H1 (cell line): ENCODE measurements at regions not wholly inside any gene's neighbourhood (a gene's known extent, or its start where the extent isn't known, plus 50 kb on each side); places are given as distances from the start of the nearest gene placed in this dataset.

Source experiments
- CTCF ChIA-PET: fragments of 300-600 bp; sonication (Branson Sonifier 250); formaldehyde crosslinking; loops from one replicate; lab custom pipeline; 2021; ENCODE audit not compliant: partially characterized antibody; lab: Charles Lee
- POLR2A ChIA-PET: fragments of 300-600 bp; sonication (Branson Sonifier 250); formaldehyde crosslinking; loops from one replicate; lab custom pipeline; 2021; ENCODE audit warnings: inconsistent platforms; ENCODE audit not compliant: partially characterized antibody; lab: Charles Lee
- DNase-seq, 2 experiments: peaks; one replicate each; pipeline versions ENCODE4 v3.0.0 to v3.0.0-alpha.2; 2010 to 2022; ENCODE audit warnings: low spot score in 2 of 2, low read depth in 1 of 2, mixed read lengths in 1 of 2
- FAIRE-seq: peaks from 2 replicates; lab custom pipeline; 2011; peaks lifted over from hg19 to GRCh38; lab: Jason Lieb, UNC
- H2AFZ ChIP-seq: 2 replicates; pipeline ENCODE4 v1.8.1; 2012; ENCODE audit warnings: low read length, inconsistent platforms
- H2AK5ac ChIP-seq: 2 replicates; pipeline ENCODE4 v1.6.1; 2013; ENCODE audit warnings: low read depth, low read length
- H2BK120ac ChIP-seq: replicated peaks from 2 replicates; pipeline ENCODE3; 2013; ENCODE audit warnings: low read depth, low read length, inconsistent platforms
- H2BK12ac ChIP-seq: 2 replicates; pipeline ENCODE4 v1.6.1; 2013; ENCODE audit warnings: low read depth, low read length
- H2BK15ac ChIP-seq: 2 replicates; pipeline ENCODE4 v1.6.1; 2013; ENCODE audit warnings: low read length
- H2BK20ac ChIP-seq: 2 replicates; pipeline ENCODE4 v1.6.1; 2013; ENCODE audit warnings: low read length
- H2BK5ac ChIP-seq: 2 replicates; pipeline ENCODE4 v1.6.1; 2013; ENCODE audit warnings: low read depth, low read length
- H3K14ac ChIP-seq: 2 replicates; pipeline ENCODE4 v1.6.1; 2013; ENCODE audit warnings: inconsistent platforms; ENCODE audit not compliant: insufficient read length
- H3K18ac ChIP-seq: 2 replicates; pipeline ENCODE4 v1.6.1; 2013; ENCODE audit warnings: low read length; ENCODE audit errors: extremely low read depth
- H3K23ac ChIP-seq: 2 replicates; pipeline ENCODE4 v1.6.1; 2013; ENCODE audit warnings: inconsistent platforms; ENCODE audit not compliant: insufficient read length
- H3K23me2 ChIP-seq: 2 replicates; pipeline ENCODE4 v1.6.1; 2013; ENCODE audit warnings: low read depth, low read length
- H3K27ac ChIP-seq: 2 replicates; pipeline ENCODE4 v1.6.1; 2011; ENCODE audit warnings: low read depth, low read length, inconsistent platforms
- H3K27me3 ChIP-seq, 4 experiments: replicated peaks in 1 of 4; 1 replicate in 1 of 4; 2 replicates in 3 of 4; pipeline versions ENCODE4 v1.6.1 to v1.8.1; 2011 to 2013; ENCODE audit warnings: low read length in 3 of 4, mild to moderate bottlenecking in 3 of 4, inconsistent platforms in 2 of 4, mixed read lengths in 2 of 4, moderate library complexity in 1 of 4; ENCODE audit not compliant: control insufficient read depth in 3 of 4, insufficient read depth in 3 of 4; ENCODE audit errors: extremely low read depth in 1 of 4
- H3K36me3 ChIP-seq, 4 experiments: 2 replicates each; pipeline versions ENCODE4 v1.6.1 to v1.8.1; 2011 to 2013; ENCODE audit warnings: mild to moderate bottlenecking in 4 of 4, low read length in 3 of 4, moderate library complexity in 2 of 4, control low read depth in 1 of 4, inconsistent platforms in 1 of 4; ENCODE audit not compliant: insufficient read depth in 4 of 4, control insufficient read depth in 2 of 4
- H3K4ac ChIP-seq: replicated peaks from 2 replicates; pipeline ENCODE3; 2013; ENCODE audit warnings: low read length, low read depth, mixed read lengths, inconsistent platforms; ENCODE audit not compliant: insufficient read length
- H3K4me1 ChIP-seq, 4 experiments: replicated peaks in 1 of 4; 1 replicate in 1 of 4; 2 replicates in 3 of 4; pipeline versions ENCODE4 v1.6.1 to v1.8.1; 2011 to 2013; ENCODE audit warnings: low read length in 3 of 4, inconsistent platforms in 2 of 4, mixed read lengths in 1 of 4; ENCODE audit not compliant: insufficient read depth in 4 of 4, control insufficient read depth in 3 of 4
- H3K4me2 ChIP-seq, 2 experiments: 2 replicates each; pipeline versions ENCODE4 v1.6.1 to v1.8.1; 2011 to 2013; ENCODE audit warnings: low read depth in 2 of 2, low read length in 2 of 2, control low read depth in 1 of 2, inconsistent platforms in 1 of 2, mild to moderate bottlenecking in 1 of 2; ENCODE audit not compliant: insufficient read depth in 1 of 2
- H3K4me3 ChIP-seq, 4 experiments: fragments of 200-600, 300-600 bp in 1 of 4; sonication (generic), shearing (Covaris generic), sonication (Bioruptor Twin) in 1 of 4; 2 replicates each; pipeline versions ENCODE4 v1.5.1 to v1.8.1; 2011 to 2016; ENCODE audit warnings: low read length in 4 of 4, low read depth in 3 of 4, control low read depth in 2 of 4, inconsistent platforms in 2 of 4, mild to moderate bottlenecking in 2 of 4, mixed read lengths in 1 of 4, moderate library complexity in 1 of 4; ENCODE audit not compliant: insufficient read depth in 2 of 4; ENCODE audit errors: extremely low read depth in 1 of 4
- H3K56ac ChIP-seq: replicated peaks from 2 replicates; pipeline ENCODE3; 2013; ENCODE audit warnings: low read depth, mild to moderate bottlenecking, mixed read lengths, low read length, inconsistent platforms; ENCODE audit not compliant: insufficient read length
- H3K79me1 ChIP-seq: 2 replicates; pipeline ENCODE4 v1.6.1; 2013; ENCODE audit warnings: low read depth, low read length, control low read depth
- H3K79me2 ChIP-seq, 2 experiments: 2 replicates each; pipeline versions ENCODE4 v1.6.1 to v1.8.1; 2012 to 2013; ENCODE audit warnings: low read length in 2 of 2, mild to moderate bottlenecking in 2 of 2, inconsistent platforms in 1 of 2; ENCODE audit not compliant: insufficient read depth in 2 of 2, control insufficient read depth in 1 of 2
- H3K9ac ChIP-seq, 4 experiments: replicated peaks in 1 of 4; 1 replicate in 1 of 4; 2 replicates in 3 of 4; pipeline versions ENCODE4 v1.6.1 to v1.8.1; 2011 to 2013; ENCODE audit warnings: low read depth in 3 of 4, low read length in 3 of 4, control low read depth in 2 of 4, mild to moderate bottlenecking in 2 of 4, moderate library complexity in 2 of 4, inconsistent platforms in 1 of 4; ENCODE audit errors: extremely low read depth in 1 of 4
- H3K9me3 ChIP-seq, 2 experiments: 2 replicates each; pipeline versions ENCODE4 v1.6.1 to v1.8.1; 2012 to 2013; ENCODE audit warnings: mild to moderate bottlenecking in 2 of 2, moderate library complexity in 2 of 2, control low read depth in 1 of 2, inconsistent platforms in 1 of 2, low read depth in 1 of 2, low read length in 1 of 2, mixed read lengths in 1 of 2; ENCODE audit not compliant: insufficient read depth in 2 of 2
- H4K20me1 ChIP-seq, 2 experiments: replicated peaks in 1 of 2; 2 replicates each; pipeline versions ENCODE3 to v1.8.1; 2011 to 2013; ENCODE audit warnings: inconsistent platforms in 2 of 2, low read length in 2 of 2, mild to moderate bottlenecking in 1 of 2; ENCODE audit not compliant: insufficient read depth in 2 of 2, control insufficient read depth in 1 of 2
- H4K5ac ChIP-seq: 2 replicates; pipeline ENCODE4 v1.6.1; 2013; ENCODE audit warnings: low read length, low read depth, mixed read lengths, inconsistent platforms; ENCODE audit not compliant: insufficient read length
- H4K8ac ChIP-seq: 2 replicates; pipeline ENCODE4 v1.8.0; 2013; ENCODE audit warnings: mild to moderate bottlenecking, moderate library complexity, low read length, inconsistent platforms; ENCODE audit not compliant: insufficient read depth; ENCODE audit errors: extremely low read depth
- H4K91ac ChIP-seq: replicated peaks from 2 replicates; pipeline ENCODE3; 2013; ENCODE audit warnings: low read length, mixed read lengths, inconsistent platforms; ENCODE audit not compliant: insufficient read length
- ASH2L ChIP-seq: fragments of 200-600, 300-600 bp; sonication (generic); IDR thresholded peaks from one replicate; pipeline ENCODE4 v1.7.1; 2017; ENCODE audit warnings: low read length
- BRCA1 ChIP-seq: IDR thresholded peaks from 2 replicates; pipeline ENCODE4 v1.6.1; 2012; ENCODE audit warnings: low read depth, low read length, improper control_type of control experiment
- CEBPB ChIP-seq: IDR thresholded peaks from 2 replicates; pipeline ENCODE4 v1.6.1; 2012; ENCODE audit warnings: low read depth, low read length
- EP300 ChIP-seq, 2 experiments: IDR thresholded peaks; 1 replicate in 1 of 2; 2 replicates in 1 of 2; pipeline ENCODE4 v1.6.1; 2011 to 2012; ENCODE audit warnings: low read depth in 2 of 2, low read length in 2 of 2, mild to moderate bottlenecking in 2 of 2, borderline replicate concordance in 1 of 2, inconsistent platforms in 1 of 2, moderate library complexity in 1 of 2
- EZH2 ChIP-seq: fragments of 200-600 bp; sonication (generic); IDR thresholded peaks from 2 replicates; pipeline ENCODE4 v1.7.1; 2012; ENCODE audit warnings: low read depth, mild to moderate bottlenecking, moderate library complexity, low read length, inconsistent platforms; ENCODE audit not compliant: severe bottlenecking
- GTF2F1 ChIP-seq: IDR thresholded peaks from 2 replicates; pipeline ENCODE4 v1.6.1; 2012; ENCODE audit warnings: low read depth, low read length, improper control_type of control experiment, borderline replicate concordance
- HDAC6 ChIP-seq: IDR thresholded peaks from one replicate; pipeline ENCODE4 v1.7.1; 2012; ENCODE audit warnings: low read depth, mild to moderate bottlenecking, inconsistent platforms, low read length, moderate library complexity
- JUND ChIP-seq: IDR thresholded peaks from 2 replicates; pipeline ENCODE4 v1.6.1; 2011; ENCODE audit warnings: mild to moderate bottlenecking, improper control_type of control experiment, low read length
- KDM5A ChIP-seq: fragments of 200-600 bp; IDR thresholded peaks from 2 replicates; pipeline ENCODE4 v1.7.1; 2012; ENCODE audit warnings: mild to moderate bottlenecking, low read length, inconsistent platforms, mixed read lengths
- NRF1 ChIP-seq: IDR thresholded peaks from 2 replicates; pipeline ENCODE4 v1.6.1; 2011; ENCODE audit warnings: mild to moderate bottlenecking, low read depth, low read length, improper control_type of control experiment
- RNF2 ChIP-seq: fragments of 200-900, 300-1000 bp; sonication (generic); IDR thresholded peaks from 2 replicates; pipeline ENCODE4 v1.7.1; 2016; ENCODE audit warnings: borderline replicate concordance, low read depth, mild to moderate bottlenecking, antibody characterized with exemption, low read length; ENCODE audit not compliant: poor library complexity, severe bottlenecking; ENCODE audit errors: missing control alignments
- SAP30 ChIP-seq: fragments of 300-600 bp; sonication (generic); IDR thresholded peaks from 2 replicates; pipeline ENCODE4 v1.7.1; 2012; ENCODE audit warnings: low read length, moderate library complexity, mild to moderate bottlenecking, inconsistent platforms; ENCODE audit not compliant: insufficient read depth, insufficient replicate concordance
- SP4 ChIP-seq: IDR thresholded peaks from 2 replicates; pipeline ENCODE4 v1.6.1; 2012; ENCODE audit warnings: low read length, inconsistent platforms
- SRF ChIP-seq: IDR thresholded peaks from 2 replicates; pipeline ENCODE4 v1.6.1; 2011; ENCODE audit warnings: mild to moderate bottlenecking, low read depth, low read length, moderate library complexity
- TEAD4 ChIP-seq: IDR thresholded peaks from 2 replicates; pipeline ENCODE4 v1.6.1; 2012; ENCODE audit warnings: low read depth, low read length, inconsistent platforms, mixed read lengths
- WGBS, 2 experiments: shearing (Covaris generic) in 1 of 2; methylation state at CpG; one replicate each; pipeline versions ENCODE4 v1.1.6 to v1.1.7; 2013 to 2015; ENCODE audit warnings: low lambda C conversion rate in 2 of 2, mixed read lengths in 2 of 2, inconsistent platforms in 1 of 2, low coverage in 1 of 2, missing lambda C conversion rate in 1 of 2; ENCODE audit not compliant: insufficient replicate concordance in 2 of 2, insufficient coverage in 1 of 2, insufficient read length in 1 of 2; ENCODE audit errors: extremely low coverage in 1 of 2, missing lambda C conversion rate in 1 of 2; 5-methylcytosine and 5-hydroxymethylcytosine counted together

- DNase-seq (no peak), FAIRE-seq (no peak)
- H3K27ac ChIP-seq, result no peak overlapping the region
- H2BK12ac ChIP-seq, result peak overlapping the region; percentile 60; the same call in 1 of the 2 replicates
- H2BK15ac ChIP-seq, result no peak overlapping the region
- no peaks in the 10 kb centered on the region for H3K79me1 ChIP-seq
- H4K8ac ChIP-seq, result no peak overlapping the region
- H4K20me1 ChIP-seq, result no peaks in the 10 kb centered on the region
- 77% methylated on average over 1 of the region's 1 CpG; no CpG with 5 or more reads in 1 of the 2 experiments for WGBS, 2 experiments
- no peak overlapping the region for H3K56ac ChIP-seq
- no peak overlapping the region for H3K9ac ChIP-seq
- H3K4me1 ChIP-seq, result peaks cover 0 to 6% (median 4%) of the 10 kb centered on the region in 4 experiments; a peak in 5 of 7 replicates
- no peak overlapping the region for H3K4ac ChIP-seq
- no peak overlapping the region for H2BK5ac ChIP-seq
- H4K91ac ChIP-seq, result peak overlapping the region; percentile 36
- H3K36me3 ChIP-seq, result no peaks in the 10 kb centered on the region
- H2AFZ ChIP-seq, result peak overlapping the region; percentile 9; the same call in 1 of the 2 replicates
- H3K23me2 ChIP-seq, result no peaks in the 10 kb centered on the region
- no peak overlapping the region for H2BK120ac ChIP-seq
- H3K18ac ChIP-seq, result no peak overlapping the region; the same call in none of the 2 replicates
- CTCF ChIA-PET, result interaction anchor here (0.7 to 1.4 kb wide), 2 partner anchors 41 to 112 kb away, joined by 4 to 5 read pairs; no protein-coding TSS in a partner anchor
- H2AK5ac ChIP-seq, result no peak overlapping the region
- no peaks in the 10 kb centered on the region for H3K27me3 ChIP-seq
- no peak overlapping the region; a peak in 1 of 4 replicates for H3K4me2 ChIP-seq
- no peak overlapping the region for H3K4me3 ChIP-seq
- no peaks in the 10 kb centered on the region for H3K79me2 ChIP-seq
- no peak overlapping the region for H2BK20ac ChIP-seq
- no peak overlapping the region for H3K23ac ChIP-seq
- no peak overlapping the region for H4K5ac ChIP-seq
- POLR2A ChIA-PET, result interaction anchor here (0.7 to 1.1 kb wide), 3 partner anchors 12 to 21 kb away, joined by 3 to 4 read pairs (median 3); no protein-coding TSS in a partner anchor
- no peaks in the 10 kb centered on the region for H3K9me3 ChIP-seq
- no peak overlapping the region for H3K14ac ChIP-seq
- no peak for TF ChIP-seq BRCA1
- TF ChIP-seq JUND, result no peak
- TF ChIP-seq GTF2F1, result no peak
- TF ChIP-seq SRF, result no peak
- TF ChIP-seq CEBPB, result no peak
- no peak for TF ChIP-seq NRF1
- no peak for TF ChIP-seq RNF2
- no peak for TF ChIP-seq EP300 (IDR thresholded peaks at IDR 0.05; ENCODE audit: borderline replicate concordance in 1 of 2, low read depth in 2 of 2, low read length in 2 of 2)
- TF ChIP-seq ASH2L, result no peak
- no peak for TF ChIP-seq EZH2
- no peak for TF ChIP-seq SAP30
- TF ChIP-seq TEAD4, result no peak
- no peak for TF ChIP-seq HDAC6
- TF ChIP-seq SP4, result no peak
- TF ChIP-seq KDM5A, result no peak
Measured at GRCh38 chr13:106873810-106874209, 305.9 kb upstream of the ARGLU1 start.
